HS-27A (cell line): ENCODE measurements at regions not wholly inside any gene's neighbourhood (a gene's known extent, or its start where the extent isn't known, plus 50 kb on each side); places are given as distances from the start of the nearest gene placed in this dataset.

Experiments used
- DNase-seq: peaks from one replicate; pipeline ENCODE4 v3.0.0-alpha.2; 2012; ENCODE audit warnings: low read depth, missing footprints

DNA sequence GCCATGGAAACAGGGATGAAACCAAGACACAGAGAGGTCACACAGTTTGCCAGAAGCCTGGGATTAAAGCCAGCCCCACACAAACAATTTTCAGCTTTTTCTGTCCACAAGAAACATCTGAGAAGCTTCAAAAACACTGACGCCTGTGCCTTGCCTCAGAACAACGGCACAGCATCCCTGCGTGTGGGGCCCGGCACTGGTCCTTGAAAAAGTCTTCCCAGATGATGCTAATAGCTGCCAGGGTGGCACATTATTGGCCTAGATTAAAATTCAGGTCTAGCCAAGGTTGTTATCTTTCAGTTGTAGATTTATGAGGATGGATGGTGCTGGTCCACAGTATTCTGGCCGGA, 321.4 kb downstream of the HAPSTR1 start:
- DNase-seq, result no peak

DNA sequence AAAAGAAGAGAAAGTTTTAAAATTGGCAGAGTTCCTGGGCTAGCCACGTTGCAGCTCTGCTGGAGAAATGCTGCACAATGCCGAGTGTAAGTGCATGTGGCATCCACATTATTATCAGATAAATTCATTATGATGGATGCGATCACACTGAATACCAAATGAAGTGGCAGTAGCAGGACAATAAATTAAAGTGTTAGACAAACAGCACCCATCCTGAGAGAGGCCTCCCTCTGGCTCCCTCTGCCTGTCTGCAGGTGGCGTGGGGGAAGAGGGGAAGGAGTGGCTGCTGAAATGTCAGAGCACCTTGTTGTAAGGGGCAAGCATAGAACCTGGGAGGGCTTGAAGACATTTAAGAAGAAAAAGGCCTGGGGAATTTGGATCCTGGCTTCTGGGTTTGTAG, 324.1 kb downstream of the HAPSTR1 start:
- no peak for DNase-seq

DNA sequence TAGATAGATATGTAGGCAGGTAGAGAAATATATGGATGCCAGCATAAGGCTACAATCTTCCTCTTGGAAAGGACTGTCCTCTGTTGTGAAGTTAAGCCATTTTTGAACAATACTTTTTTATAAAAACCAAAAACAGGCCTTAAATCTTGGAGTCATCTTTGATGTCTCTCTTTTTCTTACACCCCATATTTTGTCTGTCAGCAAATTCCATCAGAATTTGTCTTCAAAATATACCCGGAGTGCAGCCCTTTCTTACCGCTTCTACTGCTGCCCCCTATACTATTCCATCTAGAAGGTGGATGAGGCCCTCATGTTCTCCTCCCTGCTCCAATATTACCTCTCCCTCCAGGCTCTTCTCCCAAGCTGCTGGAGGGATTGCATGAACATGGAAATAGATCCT, 326.5 kb downstream of the HAPSTR1 start:
- no peak for DNase-seq

DNA sequence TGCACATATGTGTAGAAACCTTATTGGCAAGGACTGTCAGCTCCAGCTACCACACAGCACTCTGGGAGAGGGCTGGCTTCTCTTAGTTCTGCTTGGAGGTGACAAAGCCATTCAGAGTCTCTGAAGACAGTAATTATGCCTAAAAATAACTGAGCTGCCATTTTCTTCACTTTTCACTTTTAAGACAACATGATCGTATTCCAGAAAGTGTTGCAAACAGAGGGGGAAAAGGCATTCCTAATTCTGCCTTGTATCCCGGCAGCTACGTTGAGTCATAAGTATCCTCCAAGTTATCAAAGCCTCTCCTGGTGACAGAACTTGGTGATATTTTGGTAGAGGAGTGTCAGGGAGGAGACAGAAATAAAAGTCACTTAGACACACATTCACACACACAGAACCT, 327.7 kb downstream of the HAPSTR1 start:
- DNase-seq, result no peak

DNA sequence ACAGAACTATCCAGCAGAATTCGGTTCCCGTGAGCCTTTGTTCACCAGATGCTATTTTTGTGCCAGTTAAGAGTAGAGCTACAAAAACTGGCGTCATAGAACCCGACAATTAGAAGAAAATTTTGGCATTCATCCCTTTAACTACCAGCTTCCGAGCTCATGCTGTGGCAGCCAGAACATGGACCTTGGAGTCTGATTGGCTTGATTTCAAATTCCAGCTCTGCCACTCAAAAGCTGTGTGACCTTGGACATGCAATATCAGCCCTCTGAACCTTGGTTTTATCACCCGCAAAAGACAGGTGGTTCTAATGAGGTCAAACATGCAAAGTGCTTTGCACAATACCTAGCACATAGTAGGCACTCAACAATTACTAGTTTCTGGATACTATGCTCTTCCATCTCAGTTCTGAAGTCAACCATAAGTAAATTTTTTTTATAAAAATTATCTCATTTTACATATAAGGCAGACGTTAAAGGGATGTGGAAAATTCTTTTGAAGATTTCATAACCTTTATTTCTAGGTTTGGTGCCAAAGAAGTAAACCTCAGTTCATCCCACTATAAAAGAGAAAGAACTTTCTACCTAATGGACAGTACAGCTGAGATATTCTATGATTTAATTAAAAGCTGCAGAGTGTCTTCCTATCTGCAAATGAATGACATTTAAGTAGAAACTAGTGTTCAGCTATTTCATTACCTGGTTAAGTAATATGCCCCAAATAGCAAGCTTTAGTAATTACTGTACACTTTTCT, 331.5 kb downstream of the HAPSTR1 start:
- no peak for DNase-seq

DNA sequence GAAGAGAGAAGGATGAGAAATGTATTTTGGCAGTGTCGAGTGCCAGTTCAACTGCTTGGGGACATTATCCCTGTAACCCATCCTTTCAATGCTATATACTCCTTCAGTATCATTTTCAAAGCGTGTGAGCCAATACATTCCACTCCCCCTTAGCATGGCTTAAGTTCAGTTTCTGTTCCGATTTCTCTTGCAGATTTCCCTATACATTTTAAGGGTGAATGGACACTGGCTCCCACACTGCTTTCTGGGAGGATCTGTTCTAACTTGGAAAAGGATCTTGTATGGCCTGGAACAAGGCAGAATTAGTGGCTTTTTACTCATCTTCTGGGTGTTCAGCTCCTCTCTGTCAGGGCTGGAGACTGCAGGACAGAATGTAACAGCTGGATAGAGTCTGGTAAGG, 333.8 kb downstream of the HAPSTR1 start:
- no peak for DNase-seq

DNA sequence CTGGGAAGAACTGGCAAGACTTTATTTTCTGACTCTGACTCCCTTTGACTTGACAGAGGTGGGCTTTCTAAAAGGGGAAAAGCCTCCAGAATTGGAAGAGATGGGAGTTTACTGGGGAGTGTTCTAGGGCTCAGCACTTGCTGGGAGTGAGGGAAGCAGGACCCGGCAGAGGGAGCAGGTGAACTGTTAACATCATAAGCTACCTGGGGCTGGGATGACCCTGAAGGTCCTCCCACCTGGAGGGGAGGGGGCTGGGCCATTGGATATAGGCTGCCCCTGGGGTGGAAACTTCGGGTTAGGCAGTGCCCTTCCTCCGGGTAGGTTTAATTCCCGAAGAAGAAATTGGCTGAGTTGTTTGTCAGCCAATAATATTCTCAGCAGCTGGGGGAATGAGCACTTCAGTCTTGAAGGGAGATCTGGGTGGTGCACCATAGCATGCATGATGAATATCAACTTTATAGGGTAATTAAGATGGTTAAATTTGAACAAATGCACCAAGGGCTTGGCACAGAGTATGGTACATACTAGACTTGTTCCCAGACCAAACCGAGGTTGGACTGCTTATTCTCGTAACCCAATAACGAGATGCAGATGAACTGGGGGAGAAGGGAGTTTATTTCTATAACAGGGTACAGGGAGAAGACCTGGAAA, 337.0 kb downstream of the HAPSTR1 start:
- no peak for DNase-seq

DNA sequence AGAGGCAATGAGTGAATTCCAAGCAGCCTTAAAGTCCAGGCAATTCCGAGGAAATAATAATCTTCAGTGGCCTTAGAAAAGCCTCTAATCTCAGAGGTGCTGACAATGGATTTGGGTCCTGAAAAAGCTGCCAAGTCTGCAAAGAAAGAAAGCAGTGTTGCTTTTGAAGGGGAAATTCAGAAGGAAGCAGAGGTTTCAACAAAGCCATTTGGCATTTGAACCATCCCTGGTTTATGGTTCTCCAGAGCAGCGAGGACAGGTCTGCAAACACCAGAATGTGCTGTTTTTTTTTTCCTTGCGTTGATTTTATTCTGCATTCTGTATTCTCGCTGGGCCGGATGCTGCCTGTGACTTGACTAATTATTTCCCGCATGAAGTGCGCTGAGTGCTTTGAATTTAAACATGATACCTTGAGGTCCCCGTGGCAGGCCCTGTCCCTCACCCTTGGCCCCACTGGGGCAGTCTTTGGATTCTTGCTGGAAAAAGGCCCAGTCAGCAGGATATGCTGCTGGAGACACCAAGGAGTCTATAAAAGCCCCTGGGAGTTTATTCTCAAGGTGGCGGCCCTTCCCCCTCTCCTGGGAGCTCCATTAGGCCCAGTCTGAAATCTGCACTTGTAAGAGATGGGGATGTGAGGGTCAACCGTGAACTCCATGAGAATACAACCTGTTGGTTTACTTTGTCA, 338.3 kb downstream of the HAPSTR1 start:
- DNase-seq, result no peak

DNA sequence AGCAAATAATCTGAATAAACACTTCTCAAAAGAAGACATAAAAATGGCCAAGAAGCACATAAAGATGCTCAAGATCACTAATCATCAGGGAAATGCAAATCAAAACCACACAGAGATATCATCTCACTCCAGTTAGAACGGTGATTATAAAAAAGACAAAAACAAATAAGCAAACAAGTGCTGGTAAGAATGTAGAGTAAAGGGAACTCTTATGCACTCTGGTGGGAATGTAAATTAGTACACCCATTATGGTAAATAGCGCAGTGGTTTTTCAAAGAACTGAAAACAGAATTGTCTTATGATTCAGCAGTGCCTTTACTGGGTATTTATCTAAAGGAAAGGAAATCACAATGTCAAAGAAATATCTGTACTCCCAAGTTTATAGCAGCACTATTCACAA, 343.2 kb downstream of the HAPSTR1 start:
- DNase-seq, result no peak

DNA sequence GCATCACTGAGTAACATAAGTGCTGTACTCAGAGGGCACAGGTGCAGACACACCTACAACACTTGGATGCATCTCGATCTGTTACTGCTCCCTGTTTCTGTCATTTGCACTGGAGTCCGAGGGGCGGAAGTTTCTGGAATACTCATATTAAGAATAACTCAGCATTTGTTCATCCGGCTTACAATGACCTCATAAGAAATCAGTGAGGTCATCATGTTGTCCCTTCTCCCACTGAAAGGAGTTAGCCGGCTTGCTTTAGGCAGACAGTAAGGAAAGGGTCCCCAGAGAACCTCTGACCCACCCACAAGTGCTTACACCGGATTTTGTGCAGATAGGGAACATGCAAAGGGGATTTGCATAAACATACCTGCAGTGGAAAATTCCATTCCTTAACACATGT, 344.7 kb downstream of the HAPSTR1 start:
- no peak for DNase-seq

DNA sequence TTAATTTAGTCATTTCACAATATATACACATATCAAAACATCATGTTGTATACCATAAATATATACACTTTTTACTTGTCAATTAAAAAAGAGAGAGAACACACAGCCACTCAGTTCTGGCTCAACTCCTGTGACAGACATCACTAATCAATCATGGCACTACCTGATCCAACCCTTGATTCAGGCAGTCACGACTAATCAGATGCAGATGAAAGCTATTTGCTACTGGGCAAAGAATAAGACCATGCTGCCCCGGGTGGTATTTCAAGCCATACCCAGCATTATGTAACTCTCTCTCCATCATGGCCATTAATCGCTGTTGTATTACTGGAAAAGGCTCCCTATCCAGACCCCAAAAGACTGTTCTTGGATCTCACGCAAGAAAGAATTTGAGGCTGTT, 345.7 kb downstream of the HAPSTR1 start:
- DNase-seq, result no peak

DNA sequence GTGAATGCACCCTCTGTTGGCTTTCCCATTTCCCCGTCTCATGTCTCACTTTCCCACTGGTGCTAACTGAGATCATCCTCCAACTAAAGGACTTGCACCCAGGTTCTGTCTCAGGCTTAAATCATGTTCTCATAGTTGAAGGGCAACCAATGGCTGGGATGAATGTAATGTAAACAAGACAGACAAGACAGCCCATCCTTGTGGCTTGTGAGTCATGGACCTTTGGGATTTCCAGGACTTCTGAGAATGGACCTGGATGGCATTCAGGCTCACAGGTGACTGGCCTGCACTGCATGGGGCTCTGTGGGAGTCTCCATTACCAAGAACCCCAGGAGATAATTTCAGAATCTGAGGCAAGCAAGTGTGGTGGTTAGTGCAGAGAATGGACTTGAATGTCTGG, 347.5 kb downstream of the HAPSTR1 start:
- no peak for DNase-seq

DNA sequence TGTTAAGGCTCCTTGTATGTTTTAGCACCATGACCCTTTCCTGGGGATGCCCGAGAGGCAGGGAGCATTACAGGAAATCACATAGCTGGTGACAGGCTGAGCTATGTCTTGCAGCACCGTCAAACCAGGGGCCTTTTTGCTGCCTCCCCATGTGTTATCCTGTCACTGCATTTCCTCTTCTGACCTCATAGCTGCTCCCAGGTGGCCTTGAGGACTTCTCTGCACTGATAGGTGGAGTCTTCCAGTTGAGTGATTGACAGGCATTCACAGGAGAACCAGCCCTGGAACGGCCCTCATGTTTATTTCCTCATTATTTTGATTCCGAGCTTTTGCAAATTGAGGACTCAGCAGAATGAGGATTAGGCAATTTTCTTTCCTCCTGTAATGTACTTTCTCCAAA, 349.6 kb downstream of the HAPSTR1 start:
- DNase-seq, result no peak

DNA sequence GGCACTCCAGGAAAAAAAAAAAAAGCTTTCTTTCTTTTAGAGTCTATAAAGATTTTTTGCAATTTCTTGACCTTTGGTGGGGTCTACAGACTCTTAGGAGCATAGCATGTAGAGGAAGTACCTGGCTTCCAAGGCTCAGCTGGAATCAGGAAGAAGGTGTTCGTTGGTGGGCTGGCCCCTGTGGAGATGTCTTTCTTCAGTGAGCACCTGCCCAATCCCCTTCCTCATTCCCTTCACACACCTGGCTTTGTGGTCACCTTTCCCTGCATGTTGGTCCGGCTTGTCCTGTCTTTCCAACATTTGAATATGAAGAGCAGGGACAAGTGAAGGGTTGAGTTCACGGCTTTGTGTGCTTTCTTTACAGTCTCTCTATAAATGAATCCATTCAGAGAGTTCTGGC, 352.4 kb downstream of the HAPSTR1 start:
- no peak for DNase-seq

DNA sequence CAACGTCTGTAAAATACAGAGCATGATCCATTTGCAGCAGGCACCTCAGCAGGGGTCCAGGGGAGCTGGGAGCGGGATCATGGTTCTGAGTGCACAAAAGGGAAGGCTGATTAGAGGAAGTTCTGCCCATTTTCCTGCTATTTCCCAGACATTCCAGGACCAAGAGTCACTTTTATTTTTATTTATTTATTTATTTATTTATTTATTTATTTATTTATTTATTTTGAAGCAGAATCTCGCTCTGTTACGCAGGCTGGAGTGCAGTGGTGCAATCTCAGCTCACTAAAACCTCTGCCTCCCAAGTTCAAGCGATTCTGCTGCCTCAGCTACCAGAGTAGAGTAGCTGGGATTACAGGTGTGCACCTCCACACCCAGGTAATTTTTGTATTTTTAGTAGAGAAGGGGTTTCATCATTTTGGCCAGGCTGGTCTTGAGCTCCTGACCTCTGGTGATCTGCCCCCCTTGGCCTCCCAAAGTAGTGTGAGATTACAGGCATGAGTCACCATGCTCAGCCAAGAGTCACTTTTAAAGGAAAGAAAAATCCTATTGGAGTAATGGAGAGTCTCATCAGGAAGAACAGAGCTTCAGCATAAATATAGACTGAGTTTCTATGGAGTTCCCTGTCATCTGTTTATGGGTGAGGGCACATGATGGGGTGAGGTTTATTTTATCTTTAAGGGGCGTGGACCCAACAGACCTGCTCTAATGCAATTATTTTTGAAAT, 355.2 kb downstream of the HAPSTR1 start:
- DNase-seq, result no peak

DNA sequence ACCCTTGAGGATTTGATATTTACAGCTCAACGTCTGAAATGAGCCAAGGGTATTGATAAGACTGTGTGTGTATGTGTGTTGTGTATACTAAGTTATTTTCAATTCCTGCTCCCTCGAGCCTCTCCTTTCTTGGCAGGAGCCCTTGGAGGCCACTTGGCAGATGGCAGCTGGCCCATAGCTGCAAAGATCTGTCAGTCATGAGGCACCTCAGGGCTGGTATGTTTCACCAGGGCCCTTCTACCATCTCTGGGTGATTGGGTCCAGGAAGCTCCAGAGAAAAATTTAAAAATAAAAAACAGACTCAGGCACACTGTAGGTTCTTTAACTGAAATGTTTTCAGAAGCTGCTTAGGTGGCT, 355.7 kb downstream of the HAPSTR1 start:
- DNase-seq, result no peak

DNA sequence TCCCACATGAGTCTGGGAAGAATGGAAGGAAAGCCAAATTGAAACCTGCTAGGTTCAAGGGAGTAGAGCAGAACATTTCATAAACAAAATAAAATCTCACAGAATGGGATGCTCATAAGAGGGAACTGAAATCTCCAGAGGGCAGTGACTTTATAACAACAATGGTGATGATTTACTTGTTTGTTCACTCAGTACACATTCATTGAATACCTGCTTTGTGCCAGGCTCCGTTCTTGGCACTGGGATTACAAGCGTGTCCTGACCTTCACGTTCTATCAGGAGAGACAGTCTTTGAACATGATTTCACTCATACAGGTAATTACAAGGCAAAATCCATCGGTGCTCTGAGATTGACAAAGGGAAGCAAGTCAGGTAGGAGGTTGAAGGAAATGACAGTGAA, 356.3 kb downstream of the HAPSTR1 start:
- DNase-seq, result no peak

DNA sequence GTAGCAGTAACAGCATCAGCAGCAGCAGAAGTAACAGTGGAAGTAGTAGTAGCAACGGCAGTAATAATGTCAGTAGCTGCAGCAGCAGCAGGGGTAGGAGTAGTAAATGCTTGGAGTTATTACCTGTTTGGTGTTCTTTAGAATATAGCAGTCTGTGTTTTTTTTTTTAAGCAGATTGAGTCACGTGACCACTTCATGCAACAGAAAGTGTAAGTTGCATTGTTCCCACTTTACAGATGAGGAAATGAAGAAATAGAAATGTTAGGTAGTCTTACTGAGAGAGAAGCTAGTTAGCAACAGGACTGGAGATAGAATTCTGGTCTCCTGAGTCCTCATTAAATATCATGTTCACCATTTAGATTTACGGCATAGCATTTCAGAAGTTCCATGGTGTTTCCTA, 358.2 kb downstream of the HAPSTR1 start:
- DNase-seq, result no peak

DNA sequence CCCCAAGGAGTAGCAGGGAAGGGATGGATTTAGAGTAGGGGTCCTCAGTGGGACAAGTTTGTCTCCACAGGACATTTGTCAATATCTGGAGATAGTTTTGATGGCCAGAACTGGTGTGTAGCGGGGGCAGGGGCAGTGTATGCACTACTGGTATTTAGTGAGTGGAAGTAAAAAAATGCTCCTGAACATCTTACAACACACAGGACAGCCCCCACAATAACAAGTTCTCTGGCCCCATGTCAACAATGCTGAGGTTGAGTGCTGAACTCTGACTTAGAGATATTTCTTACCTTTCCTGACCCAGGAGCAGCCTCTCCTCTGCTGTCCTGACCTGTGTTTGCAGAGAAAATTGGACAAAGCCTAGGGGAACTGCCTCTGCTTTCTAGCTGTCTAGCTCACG, 365.8 kb downstream of the HAPSTR1 start:
- no peak for DNase-seq

DNA sequence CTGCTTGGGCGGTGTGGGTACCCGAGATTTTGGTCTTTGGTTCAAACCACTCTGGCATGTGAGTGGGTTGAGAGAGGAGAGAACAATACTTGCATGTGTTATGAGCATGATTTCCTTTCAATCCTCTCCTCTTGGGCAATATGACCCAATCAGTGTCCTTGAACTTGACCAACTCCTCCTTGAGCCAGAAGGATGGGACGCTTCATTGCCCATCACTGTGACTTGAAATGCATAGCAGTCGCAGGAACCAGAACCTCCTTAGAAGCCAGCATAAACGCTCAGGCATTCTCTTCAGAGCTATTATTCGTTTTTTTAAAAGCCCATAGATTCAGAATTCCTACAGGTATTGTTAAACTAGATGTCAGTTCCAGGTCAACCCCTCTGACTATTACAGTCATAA, 367.4 kb downstream of the HAPSTR1 start:
- no peak for DNase-seq

DNA sequence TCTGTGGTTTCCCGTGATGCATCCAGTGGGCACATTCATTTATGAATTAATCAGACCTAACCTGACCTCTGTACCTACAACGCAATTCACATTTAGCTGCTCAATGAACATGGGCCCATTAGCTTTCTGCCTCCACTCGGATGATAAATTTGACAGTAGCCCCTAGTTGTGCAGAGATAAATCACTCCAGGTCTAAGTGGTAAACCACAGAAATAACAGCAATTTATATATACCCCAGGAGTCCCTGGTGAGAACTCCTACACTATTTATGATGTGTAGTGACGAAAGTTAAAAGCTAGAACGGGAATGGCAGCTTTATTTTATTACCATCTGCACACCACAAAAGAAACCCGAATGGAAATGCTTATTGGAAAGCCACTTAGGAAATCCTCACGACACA, 371.5 kb downstream of the HAPSTR1 start:
- DNase-seq, result no peak

DNA sequence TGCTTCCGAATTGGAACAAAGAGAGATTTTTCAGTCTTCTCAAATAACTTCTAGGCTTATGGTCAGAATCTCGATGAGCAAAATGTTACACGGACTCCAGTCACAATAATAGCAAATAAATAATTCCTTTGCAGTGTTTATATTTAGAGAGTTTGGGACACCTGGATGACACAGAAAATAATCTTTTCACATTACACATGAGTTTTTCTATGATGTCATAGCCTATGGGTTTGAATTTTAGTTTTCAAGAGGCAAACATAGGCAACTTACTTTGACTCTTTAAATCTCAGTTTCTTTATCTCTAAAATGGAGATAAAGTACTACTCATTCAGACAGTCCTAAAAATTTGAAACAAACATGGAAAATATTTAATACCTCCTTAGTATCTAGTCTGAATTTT, 372.0 kb downstream of the HAPSTR1 start:
- DNase-seq, result no peak

DNA sequence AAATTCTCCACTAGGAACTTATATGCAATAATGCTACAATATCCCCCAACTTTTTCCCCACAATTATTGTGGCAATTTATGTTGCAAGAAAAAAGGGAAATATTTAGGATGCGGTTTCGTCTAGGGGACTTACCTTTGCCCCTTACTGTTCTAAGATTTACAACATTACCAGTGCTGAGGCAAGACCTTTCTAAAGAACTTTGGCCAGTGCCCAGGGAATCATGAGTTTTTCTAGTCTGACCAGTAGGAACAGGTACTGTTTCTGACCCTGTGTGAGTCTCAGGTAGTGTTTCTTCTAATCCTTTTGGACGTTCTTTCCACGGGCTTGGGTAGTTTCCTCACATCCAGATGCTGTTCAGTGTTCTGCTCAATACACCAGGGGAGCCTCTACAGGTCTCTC, 373.7 kb downstream of the HAPSTR1 start:
- no peak for DNase-seq
